Thyroid gland (tissue), 4 donors: ENCODE measurements at regions not wholly inside any gene's neighbourhood (a gene's known extent, or its start where the extent isn't known, plus 50 kb on each side); places are given as distances from the start of the nearest gene placed in this dataset.
"Not testable (repeated sequence)": the region's sequence is repeated elsewhere in the genome, so short reads cannot be mapped to it uniquely, and the experiment has no call there.

Experiments used
- DNase-seq, 2 donors: peaks; one replicate each; pipeline ENCODE4 v3.0.0-alpha.2; 2019
- H3K27ac ChIP-seq, 3 donors: fragments of 200-600 bp; sonication (generic); 1 replicate in 2 of 3; 2 replicates in 1 of 3; pipeline ENCODE4 v1.5.1; 2016 to 2019; ENCODE audit warnings: mild to moderate bottlenecking in 1 of 3, moderate library complexity in 1 of 3
- H3K27me3 ChIP-seq: fragments of 200-600 bp; sonication (generic); one replicate; pipeline ENCODE4 v1.5.1; 2019
- H3K36me3 ChIP-seq, 2 donors: fragments of 200-600 bp; sonication (generic); one replicate each; pipeline ENCODE4 v1.5.1; 2016 to 2019
- H3K4me1 ChIP-seq, 2 donors: fragments of 200-600 bp; sonication (generic); one replicate each; pipeline ENCODE4 v1.5.1; 2017 to 2019
- H3K4me3 ChIP-seq, 3 donors: fragments of 200-600 bp; sonication (generic); replicated peaks in 1 of 3; 1 replicate in 2 of 3; 2 replicates in 1 of 3; pipeline ENCODE4 v1.5.1; 2016; ENCODE audit warnings: mild to moderate bottlenecking in 1 of 3
- H3K9me3 ChIP-seq: fragments of 200-600 bp; sonication (generic); one replicate; pipeline ENCODE4 v1.5.1; 2017
- POLR2A ChIP-seq, 2 donors: fragments of 450-650 bp; IDR thresholded peaks; one replicate each; pipeline ENCODE4 v1.6.1; 2017; ENCODE audit warnings: antibody characterized with exemption in 2 of 2, mild to moderate bottlenecking in 2 of 2, moderate library complexity in 1 of 2
- WGBS, 2 donors: methylation state at CpG; one replicate each; pipeline ENCODE4 v1.1.5; 2017; 5-methylcytosine and 5-hydroxymethylcytosine counted together
- intact Hi-C: fragments of 100-400 bp; cut with DNase I; formaldehyde crosslinking; loops from one replicate; pipeline ENCODE4 v1.15.1; 2023
- TF ChIP-seq, protein P1 (sequence below), 6 experiments: fragments of 200-600 bp in 3 of 6; fragments of 450-650 bp in 3 of 6; sonication (generic) in 3 of 6; IDR thresholded peaks; one replicate each; pipeline ENCODE4 v1.5.1; 2016 to 2019; ENCODE audit warnings: antibody characterized with exemption in 6 of 6, mild to moderate bottlenecking in 2 of 6, inconsistent platforms in 1 of 6, moderate library complexity in 1 of 6

DNA sequence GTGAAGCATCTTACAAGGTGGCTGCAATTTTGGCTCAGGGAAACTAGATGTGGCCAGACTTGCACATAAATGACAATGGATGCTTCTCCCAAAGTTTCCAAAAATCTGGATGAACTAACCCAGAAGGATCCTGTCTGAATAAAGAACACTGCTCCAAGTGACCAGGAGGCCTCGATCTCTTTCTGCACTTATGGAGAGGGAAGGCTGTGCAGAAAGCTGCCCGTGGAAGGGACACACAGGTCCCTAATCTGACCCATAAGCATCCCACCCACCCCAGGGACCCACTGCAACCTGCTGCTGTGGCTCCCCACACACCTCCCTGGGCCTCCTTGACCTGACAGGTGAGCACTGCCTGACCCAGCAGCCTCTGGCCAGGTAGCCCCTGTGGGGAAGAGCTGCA is 74.6 kb upstream of the SEC14L1 start:
- no peaks in the 10 kb centered on the region for H3K4me1 ChIP-seq
- WGBS, 2 donors: 70 to 95% methylated on average over 2 of the region's 2 CpGs
- TF ChIP-seq, protein P1, sequence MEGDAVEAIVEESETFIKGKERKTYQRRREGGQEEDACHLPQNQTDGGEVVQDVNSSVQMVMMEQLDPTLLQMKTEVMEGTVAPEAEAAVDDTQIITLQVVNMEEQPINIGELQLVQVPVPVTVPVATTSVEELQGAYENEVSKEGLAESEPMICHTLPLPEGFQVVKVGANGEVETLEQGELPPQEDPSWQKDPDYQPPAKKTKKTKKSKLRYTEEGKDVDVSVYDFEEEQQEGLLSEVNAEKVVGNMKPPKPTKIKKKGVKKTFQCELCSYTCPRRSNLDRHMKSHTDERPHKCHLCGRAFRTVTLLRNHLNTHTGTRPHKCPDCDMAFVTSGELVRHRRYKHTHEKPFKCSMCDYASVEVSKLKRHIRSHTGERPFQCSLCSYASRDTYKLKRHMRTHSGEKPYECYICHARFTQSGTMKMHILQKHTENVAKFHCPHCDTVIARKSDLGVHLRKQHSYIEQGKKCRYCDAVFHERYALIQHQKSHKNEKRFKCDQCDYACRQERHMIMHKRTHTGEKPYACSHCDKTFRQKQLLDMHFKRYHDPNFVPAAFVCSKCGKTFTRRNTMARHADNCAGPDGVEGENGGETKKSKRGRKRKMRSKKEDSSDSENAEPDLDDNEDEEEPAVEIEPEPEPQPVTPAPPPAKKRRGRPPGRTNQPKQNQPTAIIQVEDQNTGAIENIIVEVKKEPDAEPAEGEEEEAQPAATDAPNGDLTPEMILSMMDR (IDR thresholded peaks at IDR 0.05): no peak
- TF ChIP-seq POLR2A (IDR thresholded peaks at IDR 0.05): no peak
- H3K27ac ChIP-seq: no peak overlapping the region
- no peak overlapping the region for H3K4me3 ChIP-seq
- no peaks in the 10 kb centered on the region for H3K9me3 ChIP-seq
- H3K36me3 ChIP-seq: no peaks in the 10 kb centered on the region
- no peak for DNase-seq
- H3K27me3 ChIP-seq: no peaks in the 10 kb centered on the region
- intact Hi-C loops: no loop called here

DNA sequence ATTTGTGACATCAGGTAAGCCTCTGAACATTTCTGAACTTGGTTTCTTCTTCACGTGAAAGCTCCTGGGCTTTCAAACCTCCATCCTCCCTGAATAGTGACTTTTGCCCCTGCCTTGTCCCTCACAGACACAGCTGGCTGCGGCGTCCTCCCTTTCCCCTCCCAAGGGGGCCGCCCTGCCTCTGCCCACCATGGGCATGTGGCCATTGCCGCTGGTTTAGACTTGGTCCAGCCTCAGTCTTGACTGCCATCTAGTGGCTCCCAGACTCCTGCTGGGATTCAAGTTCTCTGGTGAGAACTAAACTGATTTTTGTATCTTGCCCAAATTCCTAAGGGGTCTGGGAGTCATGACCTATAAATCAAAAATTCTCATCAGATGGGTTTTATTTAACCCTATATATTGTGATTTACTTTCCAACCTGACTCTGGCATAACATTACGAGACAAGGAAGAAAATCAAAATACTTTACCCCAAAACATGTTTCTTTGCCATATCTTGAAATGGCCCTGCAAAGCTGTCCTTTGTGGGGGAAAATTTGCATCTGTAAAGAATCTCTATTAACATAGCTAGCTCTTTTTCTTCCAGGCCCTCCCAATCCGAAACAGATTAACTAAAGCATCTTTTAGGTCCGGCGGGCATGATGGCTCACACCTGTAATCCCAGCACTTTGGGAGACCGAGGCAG is 73.9 kb upstream of the SEC14L1 start:
- H3K36me3 ChIP-seq, H3K9me3 ChIP-seq, H3K4me1 ChIP-seq, H3K27ac ChIP-seq, intact Hi-C loops, H3K27me3 ChIP-seq, H3K4me3 ChIP-seq: not testable (repeated sequence)
- WGBS, 2 donors: 32 to 38% methylated on average over 10 of the region's 10 CpGs
- TF ChIP-seq, protein P1 (IDR thresholded peaks at IDR 0.05): peak; percentile 32 to 90 (median 50)
- peak; percentile 47 to 48 for DNase-seq

DNA sequence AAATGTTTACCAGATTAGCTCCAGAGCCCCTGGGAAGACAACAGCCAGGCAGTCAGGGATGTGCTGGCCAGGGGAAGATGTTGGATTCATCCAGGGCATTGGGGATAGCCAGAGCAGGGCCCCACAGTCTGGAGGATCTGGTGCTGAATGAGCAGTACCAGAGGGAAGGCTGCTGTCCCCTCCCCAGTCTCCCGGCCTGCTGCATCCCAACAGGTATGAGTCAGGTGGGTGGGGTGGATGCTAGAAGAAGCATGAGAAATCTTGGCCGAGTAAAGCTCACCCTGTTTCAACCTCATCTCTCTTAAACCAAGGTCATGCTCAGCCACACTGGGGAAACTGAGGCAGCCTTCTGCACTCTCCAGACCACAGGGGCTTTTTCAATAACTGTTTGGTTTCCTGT is 71.9 kb upstream of the SEC14L1 start:
- H3K36me3 ChIP-seq: no peaks in the 10 kb centered on the region
- no peaks in the 10 kb centered on the region for H3K4me1 ChIP-seq
- TF ChIP-seq, protein P1 (IDR thresholded peaks at IDR 0.05): no peak
- TF ChIP-seq POLR2A (IDR thresholded peaks at IDR 0.05): no peak
- H3K27ac ChIP-seq: no peak overlapping the region
- intact Hi-C loops: no loop called here
- no peaks in the 10 kb centered on the region for H3K27me3 ChIP-seq
- no peak overlapping the region for H3K4me3 ChIP-seq
- no peaks in the 10 kb centered on the region for H3K9me3 ChIP-seq
- DNase-seq: no peak
- 86 to 92% methylated on average over 2 of the region's 2 CpGs for WGBS, 2 donors

DNA sequence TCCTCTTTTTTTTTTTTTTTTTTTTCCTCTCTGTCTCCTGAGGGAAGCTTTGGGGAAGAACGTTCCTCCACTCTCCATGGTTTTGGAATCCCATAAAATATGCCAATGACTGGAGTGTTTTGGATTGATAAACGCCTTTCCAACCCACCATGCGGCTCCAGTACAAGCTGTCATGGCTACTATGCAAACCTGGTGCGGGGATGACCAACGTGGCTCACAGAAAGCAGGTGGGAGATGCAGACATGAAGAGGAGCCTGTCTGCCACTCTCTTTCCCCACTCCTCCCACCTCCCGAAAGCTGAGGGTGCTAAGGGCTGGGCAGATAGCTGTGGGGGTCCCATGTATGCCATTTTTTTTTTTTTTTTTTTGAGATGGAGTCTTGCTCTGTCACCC is 69.9 kb upstream of the SEC14L1 start:
- no peaks in the 10 kb centered on the region for H3K4me1 ChIP-seq
- WGBS, 2 donors: 77 to 89% methylated on average over 6 of the region's 6 CpGs
- H3K9me3 ChIP-seq: no peaks in the 10 kb centered on the region
- H3K36me3 ChIP-seq: no peaks in the 10 kb centered on the region
- no peak for DNase-seq
- intact Hi-C loops: no loop called here
- no peak for TF ChIP-seq POLR2A (IDR thresholded peaks at IDR 0.05)
- TF ChIP-seq, protein P1 (IDR thresholded peaks at IDR 0.05): no peak
- no peak overlapping the region for H3K4me3 ChIP-seq
- no peak overlapping the region for H3K27ac ChIP-seq
- H3K27me3 ChIP-seq: no peaks in the 10 kb centered on the region

GRCh38 chr17:77071925-77072490 is 68.8 kb upstream of the SEC14L1 start:
- no peaks in the 10 kb centered on the region for H3K36me3 ChIP-seq
- no peak overlapping the region for H3K4me3 ChIP-seq
- no peak overlapping the region for H3K27ac ChIP-seq
- no peaks in the 10 kb centered on the region for H3K27me3 ChIP-seq
- intact Hi-C loops: no loop called here
- H3K4me1 ChIP-seq: peaks cover 0 to 3% of the 10 kb centered on the region in 2 donors
- no peaks in the 10 kb centered on the region for H3K9me3 ChIP-seq
- TF ChIP-seq, protein P1 (IDR thresholded peaks at IDR 0.05): no peak
- no peak for TF ChIP-seq POLR2A (IDR thresholded peaks at IDR 0.05)
- DNase-seq: no peak
